ENCODE measurements at regions not wholly inside any gene's neighbourhood (a gene's known extent, or its start where the extent isn't known, plus 50 kb on each side); places are given as distances from the start of the nearest gene placed in this dataset.

- H3K27ac ChIP-seq (ENCODE audit: low read length), result no peak overlapping the region
- WGBS (ENCODE audit: insufficient coverage, low lambda C conversion rate), result no CpG with 5 or more reads among the region's 11 CpGs
These were observed 579.2 kb upstream of the PSMD7 start for GRCh38 chr16:73717266-73717974.

DNA sequence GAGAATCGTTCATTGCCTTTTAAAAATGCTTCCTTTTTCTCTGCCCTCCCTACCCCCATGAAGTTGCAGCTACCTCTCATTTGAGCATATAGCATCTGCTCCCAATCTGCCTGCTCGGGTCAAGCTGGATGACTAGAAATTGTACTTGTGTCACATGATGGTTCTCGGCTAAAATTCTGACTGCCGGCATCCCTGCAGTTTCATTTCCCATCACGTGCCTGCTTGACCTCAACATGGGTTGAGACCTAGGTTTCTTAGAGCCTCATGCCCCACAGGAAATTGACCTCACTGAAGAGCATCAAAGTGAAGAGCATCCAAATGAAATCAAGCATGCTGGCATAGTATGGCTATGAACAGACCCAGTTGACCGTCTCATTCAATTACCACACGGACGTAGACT lies 581.6 kb upstream of the PSMD7 start:
- 100% methylated on average over 1 of the region's 8 CpGs for WGBS (ENCODE audit: insufficient coverage, low lambda C conversion rate)
- Histone ChIP-seq H3K27ac (ENCODE audit: low read length) (no peak overlapping the region), H3K36me3 (ENCODE audit: control insufficient read depth, insufficient read depth, low read length) (no peaks in the 10 kb centered on the region), H3K27me3 (ENCODE audit: control insufficient read depth, insufficient read depth, low read length) (no peaks in the 10 kb centered on the region), H3K4me1 (ENCODE audit: control insufficient read depth, insufficient read depth, low read length) (no peaks in the 10 kb centered on the region), H3K4me3 (ENCODE audit: low read length) (no peak overlapping the region), H3K9me3 (ENCODE audit: control insufficient read depth, low read depth, low read length) (no peaks in the 10 kb centered on the region)
- DNase-seq, result no peak

More at GRCh38 chr16:73717266-73717974, 579.2 kb upstream of the PSMD7 start:
- DNase-seq, result no peak
- no peaks in the 10 kb centered on the region for H3K27me3 ChIP-seq (ENCODE audit: control insufficient read depth, insufficient read depth, low read length)
- no peaks in the 10 kb centered on the region for H3K9me3 ChIP-seq (ENCODE audit: control insufficient read depth, low read depth, low read length)
- H3K4me3 ChIP-seq (ENCODE audit: low read length), result no peak overlapping the region
- H3K4me1 ChIP-seq (ENCODE audit: control insufficient read depth, insufficient read depth, low read length), result no peaks in the 10 kb centered on the region
- H3K36me3 ChIP-seq (ENCODE audit: control insufficient read depth, insufficient read depth, low read length), result no peaks in the 10 kb centered on the region

DNA sequence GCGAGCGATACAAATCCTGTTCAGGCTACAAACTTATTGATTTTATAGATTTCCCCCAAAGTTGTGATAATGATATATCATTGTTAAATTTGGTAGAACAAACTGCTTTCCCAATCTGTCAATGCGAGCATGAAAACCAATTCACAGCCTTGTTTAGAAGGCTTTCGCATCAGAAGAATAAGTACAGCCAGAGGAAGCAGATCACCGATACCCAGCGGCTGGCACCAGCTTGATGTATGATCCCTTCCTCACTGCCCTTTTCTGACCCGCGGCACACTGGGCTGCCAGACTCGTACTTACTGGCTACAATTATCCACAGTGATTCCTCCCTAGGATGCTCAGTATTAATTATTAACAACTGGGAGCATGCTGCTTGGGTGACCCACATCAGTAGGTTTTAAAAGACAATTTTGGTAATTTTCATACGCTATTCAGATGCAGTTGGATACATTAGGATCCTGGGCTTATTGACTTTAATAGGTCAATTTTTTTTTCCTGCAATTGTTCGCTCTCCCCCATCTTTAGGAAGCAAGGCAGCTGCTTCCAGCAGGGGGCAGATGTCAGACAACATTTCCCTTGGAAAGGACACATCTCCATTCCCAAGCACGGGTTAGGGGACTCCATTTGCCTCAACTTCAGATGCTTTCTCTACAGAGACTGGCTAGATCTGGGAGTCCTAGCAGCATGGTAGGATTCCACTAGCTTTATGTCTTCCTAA lies 582.7 kb upstream of the PSMD7 start:
- peak in 1 of 2 donors; percentile 11 for DNase-seq
- no CpG with 5 or more reads among the region's 12 CpGs for WGBS (ENCODE audit: insufficient coverage, low lambda C conversion rate)
- no peaks in the 10 kb centered on the region for H3K4me1 ChIP-seq (ENCODE audit: control insufficient read depth, insufficient read depth, low read length)
- H3K36me3 ChIP-seq (ENCODE audit: control insufficient read depth, insufficient read depth, low read length), result no peaks in the 10 kb centered on the region
- H3K4me3 ChIP-seq (ENCODE audit: low read length), result no peak overlapping the region
- no peaks in the 10 kb centered on the region for H3K9me3 ChIP-seq (ENCODE audit: control insufficient read depth, low read depth, low read length)
- H3K27ac ChIP-seq (ENCODE audit: low read length), result no peak overlapping the region
- no peaks in the 10 kb centered on the region for H3K27me3 ChIP-seq (ENCODE audit: control insufficient read depth, insufficient read depth, low read length)

- 40% methylated on average over 3 of the region's 8 CpGs for WGBS (ENCODE audit: insufficient coverage, low lambda C conversion rate)
- Histone ChIP-seq H3K27me3 (ENCODE audit: control insufficient read depth, insufficient read depth, low read length) (no peaks in the 10 kb centered on the region), H3K27ac (ENCODE audit: low read length) (no peak overlapping the region), H3K4me1 (ENCODE audit: control insufficient read depth, insufficient read depth, low read length) (no peaks in the 10 kb centered on the region), H3K36me3 (ENCODE audit: control insufficient read depth, insufficient read depth, low read length) (no peaks in the 10 kb centered on the region), H3K9me3 (ENCODE audit: control insufficient read depth, low read depth, low read length) (no peaks in the 10 kb centered on the region), H3K4me3 (ENCODE audit: low read length) (no peak overlapping the region)
- no peak for DNase-seq
These were observed 583.4 kb upstream of the PSMD7 start for GRCh38 chr16:73713251-73713650.

DNA sequence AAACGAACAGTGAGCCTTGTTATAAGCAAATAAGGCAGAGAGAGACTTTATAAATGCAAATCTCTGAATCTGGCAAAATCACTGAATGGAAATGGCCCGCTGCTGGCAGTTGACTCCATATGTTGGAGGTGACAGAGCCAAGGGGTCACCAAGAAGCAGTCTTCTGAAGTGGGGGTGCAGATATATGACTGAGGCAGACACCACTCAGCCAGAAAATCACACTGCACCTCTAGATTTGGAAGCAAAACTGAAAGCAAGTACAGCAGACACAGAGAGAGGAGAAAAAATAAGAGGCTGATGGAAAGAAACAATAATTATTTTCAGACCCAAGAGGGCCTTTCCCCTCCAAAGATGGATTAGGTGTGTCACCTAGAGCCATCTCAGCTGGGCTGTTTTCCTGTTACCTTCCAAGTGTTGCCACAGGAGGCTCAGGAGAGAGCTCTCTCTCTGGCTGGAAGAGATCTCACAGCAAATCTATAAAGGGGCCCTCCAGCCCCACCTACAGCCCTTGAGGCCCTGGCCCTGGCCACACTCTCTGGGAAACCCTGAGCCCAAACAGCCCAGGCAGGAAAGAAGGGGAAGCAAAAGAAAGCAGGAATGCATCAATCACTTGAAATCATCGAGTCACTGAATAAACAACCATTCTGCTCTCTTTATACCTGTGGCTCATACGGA lies 585.1 kb upstream of the PSMD7 start:
- Histone ChIP-seq H3K27ac (ENCODE audit: low read length) (no peak overlapping the region), H3K27me3 (ENCODE audit: control insufficient read depth, insufficient read depth, low read length) (no peaks in the 10 kb centered on the region), H3K4me1 (ENCODE audit: control insufficient read depth, insufficient read depth, low read length) (no peaks in the 10 kb centered on the region), H3K36me3 (ENCODE audit: control insufficient read depth, insufficient read depth, low read length) (no peaks in the 10 kb centered on the region), H3K9me3 (ENCODE audit: control insufficient read depth, low read depth, low read length) (no peaks in the 10 kb centered on the region), H3K4me3 (ENCODE audit: low read length) (no peak overlapping the region)
- no CpG with 5 or more reads among the region's 4 CpGs for WGBS (ENCODE audit: insufficient coverage, low lambda C conversion rate)
- DNase-seq, result no peak

- H3K4me3 ChIP-seq (ENCODE audit: low read length), result no peak overlapping the region
- no peaks in the 10 kb centered on the region for H3K4me1 ChIP-seq (ENCODE audit: control insufficient read depth, insufficient read depth, low read length)
- no peak for DNase-seq
- no CpG with 5 or more reads among the region's 9 CpGs for WGBS (ENCODE audit: insufficient coverage, low lambda C conversion rate)
- no peaks in the 10 kb centered on the region for H3K9me3 ChIP-seq (ENCODE audit: control insufficient read depth, low read depth, low read length)
- H3K27me3 ChIP-seq (ENCODE audit: control insufficient read depth, insufficient read depth, low read length), result no peaks in the 10 kb centered on the region
- H3K36me3 ChIP-seq (ENCODE audit: control insufficient read depth, insufficient read depth, low read length), result no peaks in the 10 kb centered on the region
- H3K27ac ChIP-seq (ENCODE audit: low read length), result no peak overlapping the region
These were observed 586.1 kb upstream of the PSMD7 start for GRCh38 chr16:73710526-73710925.

- Histone ChIP-seq H3K4me3 (ENCODE audit: low read length) (no peak overlapping the region), H3K27ac (ENCODE audit: low read length) (no peak overlapping the region), H3K27me3 (ENCODE audit: control insufficient read depth, insufficient read depth, low read length) (no peaks in the 10 kb centered on the region), H3K4me1 (ENCODE audit: control insufficient read depth, insufficient read depth, low read length) (no peaks in the 10 kb centered on the region), H3K36me3 (ENCODE audit: control insufficient read depth, insufficient read depth, low read length) (no peaks in the 10 kb centered on the region), H3K9me3 (ENCODE audit: control insufficient read depth, low read depth, low read length) (no peaks in the 10 kb centered on the region)
- DNase-seq, result no peak
- 89% methylated on average over 2 of the region's 3 CpGs for WGBS (ENCODE audit: insufficient coverage, low lambda C conversion rate)
These were observed 588.8 kb upstream of the PSMD7 start for GRCh38 chr16:73707863-73708262.

DNA sequence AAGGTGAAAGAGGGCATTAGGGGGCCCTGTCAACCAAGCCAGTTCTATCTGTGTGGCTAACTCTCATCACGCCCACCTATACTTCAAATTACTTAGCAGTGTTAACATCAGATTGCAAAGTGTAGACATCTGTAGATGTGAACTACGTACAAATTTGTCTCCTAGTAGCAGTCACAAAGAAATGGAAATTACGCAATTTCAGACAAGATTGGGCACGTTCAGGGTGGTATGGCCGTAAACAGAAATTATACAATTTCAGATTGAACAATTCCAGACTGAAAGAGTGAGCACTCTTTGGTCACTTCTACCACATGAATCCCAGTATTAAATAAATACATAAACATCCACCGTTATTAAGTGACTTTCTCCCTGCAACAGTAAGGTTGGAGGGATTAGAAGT lies 592.7 kb upstream of the PSMD7 start:
- WGBS (ENCODE audit: insufficient coverage, low lambda C conversion rate), result 71% methylated on average over 3 of the region's 6 CpGs
- Histone ChIP-seq H3K27ac (ENCODE audit: low read length) (no peak overlapping the region), H3K27me3 (ENCODE audit: control insufficient read depth, insufficient read depth, low read length) (no peaks in the 10 kb centered on the region), H3K4me1 (ENCODE audit: control insufficient read depth, insufficient read depth, low read length) (no peaks in the 10 kb centered on the region), H3K9me3 (ENCODE audit: control insufficient read depth, low read depth, low read length) (no peaks in the 10 kb centered on the region), H3K4me3 (ENCODE audit: low read length) (no peak overlapping the region), H3K36me3 (ENCODE audit: control insufficient read depth, insufficient read depth, low read length) (no peaks in the 10 kb centered on the region)
- DNase-seq, result no peak

DNA sequence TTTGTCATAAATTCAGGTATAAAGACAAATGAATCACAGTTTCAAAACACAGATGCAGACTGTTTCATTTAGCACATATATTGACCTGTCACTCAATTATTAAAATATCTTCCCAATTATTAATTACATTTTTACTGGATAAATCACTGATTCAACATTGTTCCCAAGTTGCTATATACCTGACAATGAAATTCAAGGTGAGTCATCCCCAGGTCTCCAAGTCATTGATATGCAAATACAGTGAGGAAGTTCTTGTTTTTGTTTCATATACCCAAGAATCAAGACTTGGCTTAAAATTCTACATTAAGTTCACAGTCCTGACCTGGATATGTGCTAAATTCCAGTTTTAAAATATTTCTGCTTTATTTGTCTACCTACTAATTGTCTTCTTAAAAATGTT lies 599.3 kb upstream of the PSMD7 start:
- no peak overlapping the region for H3K4me3 ChIP-seq (ENCODE audit: low read length)
- no peaks in the 10 kb centered on the region for H3K27me3 ChIP-seq (ENCODE audit: control insufficient read depth, insufficient read depth, low read length)
- no peak for DNase-seq
- H3K27ac ChIP-seq (ENCODE audit: low read length), result no peak overlapping the region
- no peaks in the 10 kb centered on the region for H3K36me3 ChIP-seq (ENCODE audit: control insufficient read depth, insufficient read depth, low read length)
- no peaks in the 10 kb centered on the region for H3K9me3 ChIP-seq (ENCODE audit: control insufficient read depth, low read depth, low read length)
- H3K4me1 ChIP-seq (ENCODE audit: control insufficient read depth, insufficient read depth, low read length), result no peaks in the 10 kb centered on the region

- no peak overlapping the region for H3K27ac ChIP-seq (ENCODE audit: low read length)
- H3K36me3 ChIP-seq (ENCODE audit: control insufficient read depth, insufficient read depth, low read length), result no peaks in the 10 kb centered on the region
- DNase-seq, result no peak
- no peaks in the 10 kb centered on the region for H3K9me3 ChIP-seq (ENCODE audit: control insufficient read depth, low read depth, low read length)
- H3K27me3 ChIP-seq (ENCODE audit: control insufficient read depth, insufficient read depth, low read length), result no peaks in the 10 kb centered on the region
- 95% methylated on average over 2 of the region's 3 CpGs for WGBS (ENCODE audit: insufficient coverage, low lambda C conversion rate)
- H3K4me3 ChIP-seq (ENCODE audit: low read length), result no peak overlapping the region
- no peaks in the 10 kb centered on the region for H3K4me1 ChIP-seq (ENCODE audit: control insufficient read depth, insufficient read depth, low read length)
These were observed 603.8 kb upstream of the PSMD7 start for GRCh38 chr16:73692861-73693260.

All from large intestine (tissue), 3 donors.